HUES48 (cell line): ENCODE measurements at regions not wholly inside any gene's neighbourhood (a gene's known extent, or its start where the extent isn't known, plus 50 kb on each side); places are given as distances from the start of the nearest gene placed in this dataset.

Experiments used
- H3K27ac ChIP-seq: one replicate; pipeline ENCODE4 v1.7.0; 2013; ENCODE audit warnings: low read depth, low read length, inconsistent platforms
- H3K27me3 ChIP-seq: 2 replicates; pipeline ENCODE4 v1.6.1; 2013; ENCODE audit warnings: mild to moderate bottlenecking, low read length; ENCODE audit not compliant: control insufficient read depth, insufficient read depth
- H3K36me3 ChIP-seq: 2 replicates; pipeline ENCODE4 v1.6.1; 2013; ENCODE audit warnings: low read length; ENCODE audit not compliant: control insufficient read depth, insufficient read depth
- H3K4me1 ChIP-seq: 2 replicates; pipeline ENCODE4 v1.6.1; 2013; ENCODE audit warnings: mild to moderate bottlenecking, low read length; ENCODE audit not compliant: control insufficient read depth, insufficient read depth
- H3K4me3 ChIP-seq: 2 replicates; pipeline ENCODE4 v1.5.1; 2013; ENCODE audit warnings: mild to moderate bottlenecking, low read depth, low read length
- H3K9ac ChIP-seq: 2 replicates; pipeline ENCODE4 v1.6.1; 2013; ENCODE audit warnings: mild to moderate bottlenecking, low read depth, low read length, moderate library complexity
- H3K9me3 ChIP-seq: 2 replicates; pipeline ENCODE4 v1.6.1; 2013; ENCODE audit warnings: low read length; ENCODE audit not compliant: control insufficient read depth, insufficient read depth

- H3K9ac ChIP-seq, result no peak overlapping the region
- H3K4me3 ChIP-seq, result no peak overlapping the region
- H3K9me3 ChIP-seq, result no peaks in the 10 kb centered on the region
- no peaks in the 10 kb centered on the region for H3K27me3 ChIP-seq
- H3K36me3 ChIP-seq, result no peaks in the 10 kb centered on the region
- no peak overlapping the region for H3K27ac ChIP-seq
- no peaks in the 10 kb centered on the region for H3K4me1 ChIP-seq
These were observed 400.3 kb upstream of the PKDCC start for GRCh38 chr2:41647468-41648050.

- Histone ChIP-seq H3K27me3 (no peaks in the 10 kb centered on the region), H3K9ac (no peak overlapping the region), H3K9me3 (no peaks in the 10 kb centered on the region), H3K4me1 (no peaks in the 10 kb centered on the region), H3K27ac (no peak overlapping the region), H3K4me3 (no peak overlapping the region), H3K36me3 (no peaks in the 10 kb centered on the region)
These were observed 390.6 kb upstream of the PKDCC start for GRCh38 chr2:41657226-41657625.

DNA sequence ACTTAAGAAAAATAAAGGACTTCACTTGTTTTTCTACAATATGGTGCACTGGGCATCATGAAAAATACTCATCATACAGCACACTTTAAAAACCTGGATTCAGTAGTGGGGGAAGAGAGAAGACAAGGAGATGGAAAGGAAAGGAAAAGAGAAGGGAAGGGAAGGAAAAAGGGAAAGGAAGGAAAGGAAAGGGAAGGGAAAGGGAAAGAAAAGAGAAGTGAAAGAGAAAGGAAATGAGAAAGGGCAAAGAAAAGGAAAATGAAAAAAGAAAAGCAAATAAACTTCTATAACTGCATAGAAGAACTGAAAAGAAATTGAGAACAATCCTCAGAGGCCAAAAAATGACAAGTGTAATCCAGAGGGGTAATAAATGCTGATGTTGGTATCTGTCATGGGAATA, 388.1 kb upstream of the PKDCC start:
- H3K4me3 ChIP-seq, result no peak overlapping the region
- H3K36me3 ChIP-seq, result no peaks in the 10 kb centered on the region
- no peaks in the 10 kb centered on the region for H3K27me3 ChIP-seq
- peaks cover 11% of the 10 kb centered on the region for H3K4me1 ChIP-seq
- H3K9ac ChIP-seq, result no peak overlapping the region
- no peak overlapping the region for H3K27ac ChIP-seq
- H3K9me3 ChIP-seq, result no peaks in the 10 kb centered on the region

GRCh38 chr2:41662461-41662860, 385.4 kb upstream of the PKDCC start:
- H3K36me3 ChIP-seq, result no peaks in the 10 kb centered on the region
- no peaks in the 10 kb centered on the region for H3K27me3 ChIP-seq
- H3K4me3 ChIP-seq, result no peak overlapping the region
- no peak overlapping the region for H3K27ac ChIP-seq
- H3K4me1 ChIP-seq, result peaks cover 19% of the 10 kb centered on the region
- no peaks in the 10 kb centered on the region for H3K9me3 ChIP-seq
- no peak overlapping the region for H3K9ac ChIP-seq

DNA sequence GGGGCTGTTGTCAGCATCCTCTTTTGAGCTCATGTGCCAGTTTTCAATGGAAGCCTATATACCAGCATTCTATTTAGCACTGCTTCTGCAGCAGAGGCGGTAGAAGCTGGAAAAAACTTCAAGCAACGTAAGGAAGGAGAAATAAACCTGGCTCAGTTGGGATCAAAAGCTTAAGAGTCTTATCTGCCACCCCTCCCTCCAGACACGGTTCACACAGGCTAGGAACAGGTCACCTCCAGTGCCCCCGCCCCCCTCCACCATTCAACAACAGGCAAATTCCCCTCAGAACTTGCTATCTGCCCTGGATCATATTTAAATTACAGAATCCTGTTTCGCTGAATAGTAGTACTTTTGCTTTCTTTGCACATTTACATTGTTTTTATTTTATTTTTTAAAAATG, 384.8 kb upstream of the PKDCC start:
- no peak overlapping the region for H3K4me3 ChIP-seq
- no peaks in the 10 kb centered on the region for H3K27me3 ChIP-seq
- no peak overlapping the region for H3K27ac ChIP-seq
- no peak overlapping the region for H3K9ac ChIP-seq
- H3K4me1 ChIP-seq, result peaks cover 19% of the 10 kb centered on the region
- no peaks in the 10 kb centered on the region for H3K9me3 ChIP-seq
- H3K36me3 ChIP-seq, result no peaks in the 10 kb centered on the region

DNA sequence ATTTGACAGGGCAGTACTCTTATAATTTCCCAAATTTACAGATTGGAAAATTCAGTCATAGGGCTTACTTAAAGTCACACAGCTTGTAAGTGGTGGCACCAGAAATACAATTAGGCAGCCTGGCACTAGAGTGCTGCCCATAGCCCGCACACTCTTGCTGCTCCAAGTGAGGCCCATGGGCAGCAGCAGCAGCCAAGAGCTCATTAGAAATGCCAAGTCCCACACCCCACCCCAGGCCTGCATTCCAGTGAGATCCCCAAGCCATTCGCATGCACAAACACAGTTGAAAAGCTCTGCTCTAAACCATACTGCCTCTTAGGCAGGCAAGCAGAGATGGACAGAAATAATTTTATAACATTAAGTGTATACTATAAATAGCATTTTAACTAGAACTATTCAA, 379.3 kb upstream of the PKDCC start:
- H3K9ac ChIP-seq, result no peak overlapping the region
- no peak overlapping the region for H3K4me3 ChIP-seq
- H3K9me3 ChIP-seq, result no peaks in the 10 kb centered on the region
- no peak overlapping the region for H3K27ac ChIP-seq
- H3K27me3 ChIP-seq, result no peaks in the 10 kb centered on the region
- H3K36me3 ChIP-seq, result no peaks in the 10 kb centered on the region
- peaks cover 27% of the 10 kb centered on the region for H3K4me1 ChIP-seq

- Histone ChIP-seq H3K27me3 (no peaks in the 10 kb centered on the region), H3K36me3 (no peaks in the 10 kb centered on the region), H3K9me3 (no peaks in the 10 kb centered on the region), H3K4me1 (no peaks in the 10 kb centered on the region), H3K4me3 (no peak overlapping the region), H3K27ac (no peak overlapping the region), H3K9ac (no peak overlapping the region)
These were observed 369.2 kb upstream of the PKDCC start for GRCh38 chr2:41678639-41679038.

GRCh38 chr2:41686156-41686555, 361.7 kb upstream of the PKDCC start:
- H3K36me3 ChIP-seq, result no peaks in the 10 kb centered on the region
- 0 out of 2 replicates have a peak, but pooled peaks cover 2% of the 10 kb centered on the region for H3K4me1 ChIP-seq
- no peak overlapping the region for H3K27ac ChIP-seq
- H3K9me3 ChIP-seq, result no peaks in the 10 kb centered on the region
- no peak overlapping the region for H3K4me3 ChIP-seq
- H3K9ac ChIP-seq, result no peak overlapping the region
- no peaks in the 10 kb centered on the region for H3K27me3 ChIP-seq

DNA sequence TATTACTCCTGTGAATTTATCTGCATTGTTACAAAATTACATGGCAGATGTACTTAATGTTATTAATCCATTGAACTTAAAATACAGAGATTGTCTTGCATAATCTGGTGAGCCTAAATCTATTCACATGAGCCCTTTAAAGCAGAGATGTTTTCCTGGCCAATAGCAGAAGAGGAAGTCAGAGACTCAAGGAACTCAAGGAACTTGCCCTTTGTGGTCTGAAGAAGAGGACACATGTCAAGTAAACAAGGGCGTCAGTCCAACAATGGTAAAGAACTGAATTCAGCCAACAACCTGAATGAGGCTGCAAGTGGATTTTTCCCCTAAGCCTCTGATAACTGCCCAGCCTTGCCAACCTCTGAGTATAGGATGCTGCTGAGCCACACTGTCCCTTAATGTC, 356.3 kb upstream of the PKDCC start:
- Histone ChIP-seq H3K4me1 (no peaks in the 10 kb centered on the region), H3K4me3 (no peak overlapping the region), H3K27ac (no peak overlapping the region), H3K9ac (no peak overlapping the region), H3K36me3 (no peaks in the 10 kb centered on the region), H3K27me3 (no peaks in the 10 kb centered on the region), H3K9me3 (no peaks in the 10 kb centered on the region)

DNA sequence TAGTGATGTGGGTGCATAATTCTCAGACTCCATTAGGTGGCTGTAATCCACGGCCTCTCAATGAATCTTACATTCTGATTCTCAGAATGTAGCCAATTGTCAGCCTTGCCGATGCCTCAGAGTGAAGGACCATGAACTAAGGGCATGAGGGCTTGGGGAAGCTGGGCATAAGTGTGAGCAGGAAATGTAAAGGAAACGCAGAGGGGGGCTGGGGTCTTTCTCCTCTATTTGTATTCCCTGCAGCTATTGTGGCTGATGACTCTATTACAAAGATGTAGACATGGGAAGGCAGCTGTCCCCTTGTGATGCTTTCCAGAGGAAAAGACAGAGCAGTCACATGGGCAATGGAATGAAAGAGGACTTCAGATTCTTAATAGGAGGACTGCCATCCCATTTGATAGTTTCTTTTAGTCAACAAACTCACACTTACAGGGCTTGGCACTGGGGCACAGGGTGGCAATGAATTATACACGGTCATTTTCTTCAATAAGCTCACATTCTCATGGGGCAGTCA, 353.2 kb upstream of the PKDCC start:
- Histone ChIP-seq H3K27ac (no peak overlapping the region), H3K27me3 (no peaks in the 10 kb centered on the region), H3K9ac (no peak overlapping the region), H3K4me3 (no peak overlapping the region), H3K9me3 (no peaks in the 10 kb centered on the region), H3K36me3 (no peaks in the 10 kb centered on the region), H3K4me1 (no peaks in the 10 kb centered on the region)

GRCh38 chr2:41695198-41696113, 352.4 kb upstream of the PKDCC start:
- Histone ChIP-seq H3K4me1 (no peaks in the 10 kb centered on the region), H3K4me3 (no peak overlapping the region), H3K36me3 (no peaks in the 10 kb centered on the region), H3K27me3 (no peaks in the 10 kb centered on the region), H3K9me3 (no peaks in the 10 kb centered on the region), H3K9ac (no peak overlapping the region), H3K27ac (no peak overlapping the region)
